ENCODE measurements at regions not wholly inside any gene's neighbourhood (a gene's known extent, or its start where the extent isn't known, plus 50 kb on each side); places are given as distances from the start of the nearest gene placed in this dataset.
"Not testable (repeated sequence)": the region's sequence is repeated elsewhere in the genome, so short reads cannot be mapped to it uniquely, and the experiment has no call there.

DNA sequence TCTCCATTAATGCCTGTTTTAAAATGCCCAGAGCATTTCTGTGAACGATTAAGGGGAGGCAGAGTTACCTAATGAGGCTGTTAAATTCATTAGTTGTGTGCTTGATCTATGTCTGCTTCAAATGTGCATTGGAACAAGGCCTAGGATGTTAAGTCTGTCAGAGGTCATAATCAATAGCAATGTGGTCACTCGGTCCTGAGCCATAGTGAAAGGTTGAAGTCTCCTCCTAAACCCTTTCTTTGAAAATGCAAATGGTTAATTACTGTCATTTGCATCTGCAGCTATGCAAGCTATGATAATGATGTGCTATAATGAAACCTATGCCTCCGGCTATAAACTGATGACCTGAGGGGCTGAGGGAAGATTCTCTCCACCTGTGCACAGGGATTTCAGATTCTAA is 114.2 kb upstream of the NR5A2 start:
- DNase-seq (ENCODE audit: low read depth in 2 of 2), result no peak

DNA sequence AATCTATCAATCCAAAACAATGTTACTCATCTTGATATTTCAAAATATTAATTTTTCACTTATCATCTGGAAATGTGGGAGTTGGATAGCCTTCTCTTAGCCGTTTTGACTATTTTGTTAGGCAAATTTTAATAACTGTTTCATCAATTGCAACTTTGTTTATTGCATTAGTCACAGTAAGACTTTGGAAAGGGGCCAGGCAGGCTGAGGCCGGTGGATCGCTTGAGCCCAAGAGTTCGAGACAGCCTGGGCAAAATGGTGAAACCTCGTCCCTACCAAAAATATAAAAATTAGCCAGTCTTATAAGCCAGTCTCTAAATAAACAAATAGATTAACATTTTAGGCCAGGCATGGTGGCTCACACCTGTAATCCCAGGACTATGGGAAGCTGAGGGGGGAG is 113.0 kb upstream of the NR5A2 start:
- no peak for DNase-seq (ENCODE audit: low read depth in 2 of 2)

GRCh38 chr1:199918196-199918769 is 109.2 kb upstream of the NR5A2 start:
- no peak for DNase-seq (ENCODE audit: low read depth in 2 of 2)

DNA sequence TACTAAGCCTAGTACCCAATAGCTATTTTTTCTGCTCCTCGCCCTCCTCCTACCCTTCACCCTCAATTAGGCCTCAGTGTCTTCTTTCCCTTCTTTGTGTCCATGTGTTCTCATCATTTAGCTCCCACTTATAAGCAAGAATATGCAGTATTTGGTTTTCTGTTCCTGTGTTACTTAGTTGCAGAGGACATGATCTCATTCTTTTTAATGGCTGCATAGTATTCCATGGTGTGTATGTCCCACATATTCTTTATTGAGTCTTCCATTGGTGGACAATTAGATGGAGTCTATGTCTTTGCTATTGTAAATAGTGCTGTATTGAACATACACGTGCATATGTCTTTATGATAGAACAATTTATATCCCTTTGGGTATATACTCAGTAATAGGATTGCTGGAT is 106.9 kb upstream of the NR5A2 start:
- no peak for DNase-seq (ENCODE audit: low read depth in 2 of 2)

DNA sequence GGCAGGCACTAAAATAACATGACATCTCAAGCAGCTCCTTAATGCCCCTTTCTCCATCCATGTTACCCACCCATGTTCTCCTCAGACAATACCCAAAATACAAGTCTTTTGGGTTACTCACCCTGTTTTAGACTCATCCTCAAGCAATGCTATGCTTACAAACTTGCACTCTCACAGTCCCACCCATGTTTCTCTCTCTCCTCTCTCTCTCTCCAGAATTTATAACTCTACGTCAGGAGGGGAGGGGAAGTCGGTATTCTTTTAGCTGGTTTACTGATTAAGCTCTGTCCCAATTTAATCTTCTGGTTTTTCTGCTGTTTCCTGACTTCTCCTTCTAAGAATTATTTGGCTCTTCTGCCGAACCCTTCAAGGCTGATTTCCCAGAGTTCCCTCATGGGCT is 98.0 kb upstream of the NR5A2 start:
- DNase-seq (ENCODE audit: low read depth in 2 of 2), result no peak

GRCh38 chr1:199930067-199930466 is 97.4 kb upstream of the NR5A2 start:
- not testable (repeated sequence) for DNase-seq (ENCODE audit: low read depth in 2 of 2)

DNA sequence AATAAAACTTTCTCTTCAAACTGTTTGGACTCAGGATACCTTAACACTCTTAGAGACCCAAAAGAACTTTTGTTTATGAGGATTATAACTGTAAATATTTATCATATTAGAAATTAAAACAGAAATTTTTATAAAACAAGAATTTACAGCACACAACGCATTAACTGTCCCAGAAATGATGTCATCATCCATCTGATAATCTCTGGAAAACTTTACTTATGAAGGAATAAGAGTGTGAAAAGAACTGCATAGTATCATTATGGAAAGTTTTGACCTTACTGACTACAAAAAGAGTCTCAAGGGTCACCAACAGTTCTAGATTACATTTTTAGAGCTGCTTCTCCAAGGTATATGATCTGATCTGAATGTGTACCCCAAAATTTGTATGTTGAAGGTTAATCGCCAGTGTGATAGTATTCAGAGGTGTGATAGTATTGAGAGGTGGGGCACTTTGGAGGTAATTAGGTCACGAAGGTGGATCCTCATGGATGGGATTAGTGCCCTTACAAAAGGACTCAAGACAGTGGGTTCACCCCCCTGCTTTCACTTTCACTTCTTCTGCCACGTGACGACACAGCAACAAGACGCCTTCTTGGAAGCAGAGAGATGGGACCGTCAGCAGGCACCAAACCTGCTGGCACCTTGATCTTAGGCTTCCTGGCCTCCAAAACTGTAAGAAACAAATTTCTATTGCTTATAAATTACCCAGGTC is 95.7 kb upstream of the NR5A2 start:
- no peak for DNase-seq (ENCODE audit: low read depth in 2 of 2)

GRCh38 chr1:199932462-199932861 is 95.0 kb upstream of the NR5A2 start:
- no peak for DNase-seq (ENCODE audit: low read depth in 2 of 2)

DNA sequence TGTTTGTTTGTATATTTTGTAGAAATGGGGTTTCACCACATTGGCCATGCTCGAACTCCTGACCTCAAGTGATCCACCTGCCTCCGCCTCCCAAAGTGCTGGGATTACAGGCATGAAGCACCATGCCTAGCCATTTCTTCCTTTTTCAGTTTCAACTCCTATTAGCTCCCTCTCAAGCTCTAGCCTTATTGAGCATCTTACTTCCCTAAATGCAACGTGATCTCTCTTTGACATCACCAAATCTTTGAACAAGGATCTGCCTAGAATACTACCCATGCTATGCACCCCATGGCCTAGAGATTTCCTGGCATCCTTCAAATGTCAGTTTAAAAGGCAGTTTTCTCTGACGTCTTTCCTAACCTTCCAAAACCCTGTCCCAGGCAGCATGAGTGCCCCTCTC is 91.1 kb upstream of the NR5A2 start:
- DNase-seq (ENCODE audit: low read depth in 2 of 2), result no peak

DNA sequence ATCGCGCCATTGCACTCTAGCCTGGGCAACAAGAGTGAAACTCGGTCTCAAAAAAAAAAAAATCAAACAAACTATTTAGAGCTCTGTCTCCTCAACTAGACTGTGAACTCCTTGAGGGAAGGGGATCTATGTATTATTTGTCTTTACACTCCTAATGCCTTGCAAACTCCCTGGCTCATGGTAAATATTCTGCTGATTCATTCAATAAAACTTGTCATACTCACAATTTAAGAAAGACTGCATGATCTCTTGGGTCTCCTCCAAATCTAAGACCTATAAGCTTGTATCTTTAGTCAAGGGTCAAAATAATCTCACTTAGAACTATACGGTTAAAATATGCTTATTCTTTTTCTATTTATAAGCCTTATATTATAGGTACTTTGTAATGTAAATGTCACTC is 90.3 kb upstream of the NR5A2 start:
- no peak for DNase-seq (ENCODE audit: low read depth in 2 of 2)

- no peak for DNase-seq (ENCODE audit: low read depth in 2 of 2)
Measured at GRCh38 chr1:199937661-199938060, 89.8 kb upstream of the NR5A2 start.

GRCh38 chr1:199944986-199945385 is 82.5 kb upstream of the NR5A2 start:
- DNase-seq (ENCODE audit: low read depth in 2 of 2), result no peak

DNA sequence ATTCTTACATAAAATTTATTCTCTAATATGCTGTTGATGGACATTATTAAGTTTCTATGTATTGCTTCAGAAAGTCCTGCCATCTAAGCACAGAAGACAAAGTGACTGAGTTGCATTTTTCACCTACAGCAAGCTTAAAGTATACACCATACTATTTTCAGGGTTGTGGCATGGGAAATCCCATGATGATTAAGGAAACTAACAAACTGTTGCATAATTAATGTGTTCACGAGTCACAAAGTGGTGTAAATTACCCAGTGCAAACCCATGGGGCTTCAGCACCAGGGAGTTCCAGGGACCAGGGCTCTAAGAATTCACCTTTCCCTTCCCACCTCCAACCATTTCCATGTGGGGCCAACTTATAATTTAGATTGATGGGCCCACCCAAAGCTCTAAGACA is 81.9 kb upstream of the NR5A2 start:
- DNase-seq (ENCODE audit: low read depth in 2 of 2), result no peak

DNA sequence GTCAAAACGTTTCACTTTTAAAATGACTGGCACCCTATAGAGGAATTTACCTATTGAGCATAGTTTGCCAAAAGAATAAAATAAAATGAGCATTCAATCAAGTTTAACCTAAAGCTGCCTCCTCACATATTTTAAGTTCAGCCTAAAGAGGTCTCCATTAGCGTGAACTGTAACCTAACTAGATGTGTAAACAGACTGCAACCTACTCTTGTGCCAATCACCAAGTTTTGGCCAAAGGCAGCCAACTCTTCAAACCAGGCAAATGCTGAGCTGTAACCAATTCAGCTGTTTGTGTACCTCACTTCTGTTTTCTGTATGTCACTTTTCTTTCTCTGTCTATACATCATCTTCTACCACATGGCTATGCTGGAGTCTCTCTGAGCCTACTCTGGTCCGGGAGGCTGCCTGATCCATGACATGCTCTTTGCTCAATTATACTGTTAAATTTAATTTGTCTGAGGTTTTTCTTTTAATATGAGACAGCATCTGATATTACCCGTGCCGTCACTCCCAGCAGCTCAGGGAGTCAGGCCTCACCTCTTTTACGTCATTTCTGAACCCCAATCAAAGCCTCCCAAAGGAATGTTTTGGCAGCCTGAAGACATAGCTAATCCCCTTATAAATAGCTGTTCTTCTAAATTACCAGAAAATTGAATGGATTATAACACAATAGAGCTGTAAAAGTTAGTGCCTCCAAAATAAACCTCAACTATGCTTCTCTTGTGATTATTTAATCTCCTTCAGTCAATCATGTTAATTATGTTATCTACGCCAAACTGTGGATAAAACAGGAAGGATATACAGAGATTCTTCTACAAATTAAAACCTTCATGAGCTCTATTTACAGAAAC is 81.0 kb upstream of the NR5A2 start:
- DNase-seq (ENCODE audit: low read depth in 2 of 2), result no peak

DNA sequence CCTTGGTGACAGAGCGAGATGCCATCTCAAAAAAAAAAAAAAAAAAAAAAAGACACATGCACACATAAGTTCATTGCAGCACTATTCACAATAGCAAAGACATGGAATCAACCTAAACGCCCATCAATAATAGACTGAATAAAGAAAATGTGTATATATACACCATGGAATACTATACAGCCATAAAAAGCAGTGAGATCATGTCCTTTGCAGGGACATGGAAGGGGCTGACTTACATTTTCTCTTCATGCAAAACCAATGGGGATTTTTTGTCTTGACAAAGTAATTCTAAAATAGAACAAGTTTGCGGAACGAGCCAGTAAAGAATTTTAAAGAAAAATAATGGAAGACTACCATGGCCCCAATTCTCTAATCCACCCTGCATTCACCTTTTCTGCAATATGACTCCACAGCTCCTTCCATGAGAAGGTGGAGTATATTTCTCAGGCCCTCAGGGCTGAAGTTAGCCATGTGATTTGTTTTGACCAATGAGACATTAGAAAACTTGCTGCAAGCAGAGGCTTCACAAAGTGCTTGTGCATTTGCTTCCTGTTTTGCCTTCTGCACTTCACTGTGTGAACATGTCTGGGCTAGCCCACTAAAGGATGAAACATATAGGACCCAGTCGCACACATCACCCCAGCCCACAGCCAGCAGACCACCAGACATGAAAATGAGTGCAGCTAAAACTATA is 78.8 kb upstream of the NR5A2 start:
- no peak for DNase-seq (ENCODE audit: low read depth in 2 of 2)

- DNase-seq (ENCODE audit: low read depth in 2 of 2), result not testable (repeated sequence)
Measured at GRCh38 chr1:199951005-199951404, 76.5 kb upstream of the NR5A2 start.

DNA sequence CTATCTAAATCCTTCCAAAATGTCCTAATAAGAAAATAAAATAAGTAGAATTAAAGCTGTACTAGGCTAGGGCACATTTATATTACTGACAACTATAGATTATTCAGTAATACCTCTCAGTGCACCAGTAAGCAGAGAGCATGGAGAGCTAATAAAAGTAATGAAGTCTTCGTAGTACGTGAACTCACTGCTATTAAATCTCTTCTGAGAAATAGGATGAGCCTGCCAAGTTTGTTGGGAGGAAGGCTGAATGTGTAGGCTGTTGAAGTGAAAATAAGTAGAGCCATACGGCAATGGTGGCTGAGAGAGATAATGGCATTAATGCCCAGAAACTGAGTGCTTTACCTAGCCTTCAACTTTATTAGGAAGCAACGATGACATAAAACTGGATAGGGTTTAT is 73.9 kb upstream of the NR5A2 start:
- no peak for DNase-seq (ENCODE audit: low read depth in 2 of 2)

DNA sequence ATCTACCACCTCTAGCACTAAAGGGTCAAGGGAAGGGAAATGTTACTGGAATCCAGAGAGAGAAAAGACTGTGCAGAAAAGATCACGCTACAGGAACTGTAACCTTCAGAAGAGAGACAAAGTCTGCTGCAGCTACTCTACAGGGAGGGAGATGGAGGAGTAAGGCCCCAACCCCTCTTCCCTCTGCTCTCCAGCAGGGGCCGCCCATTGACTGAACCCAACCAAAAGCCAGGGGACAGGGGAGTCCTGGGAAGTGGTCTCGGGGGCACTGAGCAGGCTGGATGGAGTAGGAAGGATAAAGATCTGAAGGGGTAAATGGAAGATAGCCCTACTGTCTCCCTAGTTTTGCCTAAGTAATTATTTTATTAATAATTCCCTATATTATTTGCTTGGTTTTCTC is 72.8 kb upstream of the NR5A2 start:
- DNase-seq (ENCODE audit: low read depth in 2 of 2), result no peak

DNA sequence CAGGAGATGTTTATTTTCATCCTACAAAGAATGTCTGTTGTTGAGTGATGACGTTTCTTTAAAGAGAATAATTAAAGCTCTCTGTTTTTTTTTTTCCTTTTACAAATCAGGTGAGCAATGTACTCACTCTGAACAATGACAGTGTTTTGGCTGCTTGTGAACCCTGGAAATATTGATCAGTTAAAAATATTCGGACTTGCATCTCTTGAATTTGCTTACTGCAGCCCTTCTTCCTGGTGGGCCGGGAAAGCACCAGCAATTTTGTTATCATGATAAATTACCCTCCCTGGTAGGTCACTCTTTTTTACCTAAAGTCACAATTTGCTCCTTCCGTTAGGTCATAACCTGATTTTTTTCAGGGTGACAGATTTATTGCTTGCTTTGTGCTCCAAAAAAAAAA is 72.3 kb upstream of the NR5A2 start:
- no peak for DNase-seq (ENCODE audit: low read depth in 2 of 2)

- DNase-seq (ENCODE audit: low read depth in 2 of 2), result no peak
Measured at GRCh38 chr1:199956005-199956404, 71.5 kb upstream of the NR5A2 start.

- no peak for DNase-seq (ENCODE audit: low read depth in 2 of 2)
Measured at GRCh38 chr1:199959033-199959774, 68.3 kb upstream of the NR5A2 start.

DNA sequence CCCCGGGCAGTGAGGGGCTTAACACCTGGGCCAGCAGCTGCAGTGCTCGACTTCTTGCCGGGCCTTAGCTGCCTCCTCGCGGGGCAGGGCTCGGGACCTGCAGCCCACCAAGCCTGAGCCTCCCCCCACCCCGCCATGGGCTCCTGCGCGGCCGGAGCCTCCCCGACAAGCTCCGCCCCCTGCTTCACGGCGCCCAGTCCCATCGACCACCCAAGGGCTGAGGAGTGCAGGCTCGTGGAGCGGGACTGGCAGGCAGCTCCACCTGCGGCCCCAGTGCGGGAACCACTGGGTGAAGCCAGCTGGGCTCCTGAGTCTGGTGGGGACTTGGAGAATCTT is 67.8 kb upstream of the NR5A2 start:
- no peak for DNase-seq (ENCODE audit: low read depth in 2 of 2)
